ENCODE measurements at regions not wholly inside any gene's neighbourhood (a gene's known extent, or its start where the extent isn't known, plus 50 kb on each side); places are given as distances from the start of the nearest gene placed in this dataset.

DNA sequence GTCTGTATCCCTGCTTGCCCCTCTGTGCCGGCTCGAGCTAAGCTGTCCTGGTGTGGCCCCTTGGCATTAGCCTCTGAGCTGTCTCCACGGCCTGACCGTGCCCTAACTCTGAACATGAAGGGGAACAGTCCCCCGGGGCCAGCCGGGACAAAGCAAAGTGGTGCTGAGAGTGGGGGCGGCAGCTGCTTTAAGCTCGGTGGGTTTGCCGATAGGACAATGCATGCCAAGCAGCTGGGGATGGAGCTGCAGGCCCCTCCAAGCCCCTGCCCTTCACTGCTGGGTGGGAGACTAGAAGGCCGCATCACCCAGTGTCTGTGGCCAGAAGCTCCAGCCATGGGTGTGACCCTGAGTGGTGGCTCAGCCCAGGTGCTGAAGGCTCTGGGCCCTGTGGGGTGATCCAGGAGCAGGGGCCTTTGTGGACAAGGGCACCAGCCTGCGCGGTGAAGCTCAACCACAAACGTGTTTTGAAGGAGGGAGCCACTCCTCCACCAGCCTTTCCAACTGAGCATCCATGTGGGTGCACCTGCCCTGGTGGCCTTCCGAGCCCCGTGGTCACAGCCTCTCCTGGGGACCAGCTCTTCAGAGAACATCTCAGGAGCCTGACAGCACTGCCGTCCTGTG lies 242.5 kb downstream of the ERMARD start:
- H3K27me3 ChIP-seq (ENCODE audit: insufficient read depth) = no peaks in the 10 kb centered on the region
- Mint-ChIP-seq H3K4me1 (0 out of 3 replicates have a peak, but pooled peaks cover 3% of the 10 kb centered on the region), H3K27ac (no peak overlapping the region), H3K36me3 (ENCODE audit: low read depth) (no peaks in the 10 kb centered on the region), H3K9me3 (no peaks in the 10 kb centered on the region), H3K4me3 (no peak overlapping the region), H3K27me3 (ENCODE audit: insufficient read depth, low read depth, poor library complexity) (peaks cover 8% of the 10 kb centered on the region)
- no peaks in the 10 kb centered on the region for H3K36me3 ChIP-seq (ENCODE audit: insufficient read depth)
- no peak overlapping the region for H2AFZ ChIP-seq
- H3K27ac ChIP-seq (ENCODE audit: low read depth) = no peak overlapping the region
- no peak for ATAC-seq
- no peaks in the 10 kb centered on the region for H3K4me1 ChIP-seq (ENCODE audit: insufficient read depth)
- no peak overlapping the region for H3K4me2 ChIP-seq
- no peaks in the 10 kb centered on the region for H4K20me1 ChIP-seq (replicated peaks; ENCODE audit: insufficient read depth)
- TF ChIP-seq, protein P1, sequence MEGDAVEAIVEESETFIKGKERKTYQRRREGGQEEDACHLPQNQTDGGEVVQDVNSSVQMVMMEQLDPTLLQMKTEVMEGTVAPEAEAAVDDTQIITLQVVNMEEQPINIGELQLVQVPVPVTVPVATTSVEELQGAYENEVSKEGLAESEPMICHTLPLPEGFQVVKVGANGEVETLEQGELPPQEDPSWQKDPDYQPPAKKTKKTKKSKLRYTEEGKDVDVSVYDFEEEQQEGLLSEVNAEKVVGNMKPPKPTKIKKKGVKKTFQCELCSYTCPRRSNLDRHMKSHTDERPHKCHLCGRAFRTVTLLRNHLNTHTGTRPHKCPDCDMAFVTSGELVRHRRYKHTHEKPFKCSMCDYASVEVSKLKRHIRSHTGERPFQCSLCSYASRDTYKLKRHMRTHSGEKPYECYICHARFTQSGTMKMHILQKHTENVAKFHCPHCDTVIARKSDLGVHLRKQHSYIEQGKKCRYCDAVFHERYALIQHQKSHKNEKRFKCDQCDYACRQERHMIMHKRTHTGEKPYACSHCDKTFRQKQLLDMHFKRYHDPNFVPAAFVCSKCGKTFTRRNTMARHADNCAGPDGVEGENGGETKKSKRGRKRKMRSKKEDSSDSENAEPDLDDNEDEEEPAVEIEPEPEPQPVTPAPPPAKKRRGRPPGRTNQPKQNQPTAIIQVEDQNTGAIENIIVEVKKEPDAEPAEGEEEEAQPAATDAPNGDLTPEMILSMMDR (conservative IDR thresholded peaks at IDR 0.05; ENCODE audit: low read depth in 2 of 2) = no peak
- TF ChIP-seq, protein P2, sequence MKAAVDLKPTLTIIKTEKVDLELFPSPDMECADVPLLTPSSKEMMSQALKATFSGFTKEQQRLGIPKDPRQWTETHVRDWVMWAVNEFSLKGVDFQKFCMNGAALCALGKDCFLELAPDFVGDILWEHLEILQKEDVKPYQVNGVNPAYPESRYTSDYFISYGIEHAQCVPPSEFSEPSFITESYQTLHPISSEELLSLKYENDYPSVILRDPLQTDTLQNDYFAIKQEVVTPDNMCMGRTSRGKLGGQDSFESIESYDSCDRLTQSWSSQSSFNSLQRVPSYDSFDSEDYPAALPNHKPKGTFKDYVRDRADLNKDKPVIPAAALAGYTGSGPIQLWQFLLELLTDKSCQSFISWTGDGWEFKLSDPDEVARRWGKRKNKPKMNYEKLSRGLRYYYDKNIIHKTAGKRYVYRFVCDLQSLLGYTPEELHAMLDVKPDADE (IDR thresholded peaks at IDR 0.05) = no peak
- TF ChIP-seq POLR2AphosphoS5 (IDR thresholded peaks at IDR 0.05; ENCODE audit: low read depth) (no peak), JUNB (IDR thresholded peaks at IDR 0.05; ENCODE audit: unreplicated experiment) (no peak), ZNF331 (CRISPR knock-in tag; IDR thresholded peaks at IDR 0.05; ENCODE audit: low read depth) (no peak), ZNF114 (CRISPR knock-in tag; IDR thresholded peaks at IDR 0.05) (no peak), CREB1 (CRISPR knock-in tag; IDR thresholded peaks at IDR 0.05; ENCODE audit: low read depth) (no peak), STAT1 (IDR thresholded peaks at IDR 0.05; ENCODE audit: unreplicated experiment) (no peak), EZH2phosphoT487 (IDR thresholded peaks at IDR 0.05; ENCODE audit: unreplicated experiment) (no peak), EZH2 (IDR thresholded peaks at IDR 0.05; ENCODE audit: low read depth, unreplicated experiment) (no peak), NANOG (IDR thresholded peaks at IDR 0.05; ENCODE audit: borderline replicate concordance) (no peak)
- TF ChIP-seq, protein P3, sequence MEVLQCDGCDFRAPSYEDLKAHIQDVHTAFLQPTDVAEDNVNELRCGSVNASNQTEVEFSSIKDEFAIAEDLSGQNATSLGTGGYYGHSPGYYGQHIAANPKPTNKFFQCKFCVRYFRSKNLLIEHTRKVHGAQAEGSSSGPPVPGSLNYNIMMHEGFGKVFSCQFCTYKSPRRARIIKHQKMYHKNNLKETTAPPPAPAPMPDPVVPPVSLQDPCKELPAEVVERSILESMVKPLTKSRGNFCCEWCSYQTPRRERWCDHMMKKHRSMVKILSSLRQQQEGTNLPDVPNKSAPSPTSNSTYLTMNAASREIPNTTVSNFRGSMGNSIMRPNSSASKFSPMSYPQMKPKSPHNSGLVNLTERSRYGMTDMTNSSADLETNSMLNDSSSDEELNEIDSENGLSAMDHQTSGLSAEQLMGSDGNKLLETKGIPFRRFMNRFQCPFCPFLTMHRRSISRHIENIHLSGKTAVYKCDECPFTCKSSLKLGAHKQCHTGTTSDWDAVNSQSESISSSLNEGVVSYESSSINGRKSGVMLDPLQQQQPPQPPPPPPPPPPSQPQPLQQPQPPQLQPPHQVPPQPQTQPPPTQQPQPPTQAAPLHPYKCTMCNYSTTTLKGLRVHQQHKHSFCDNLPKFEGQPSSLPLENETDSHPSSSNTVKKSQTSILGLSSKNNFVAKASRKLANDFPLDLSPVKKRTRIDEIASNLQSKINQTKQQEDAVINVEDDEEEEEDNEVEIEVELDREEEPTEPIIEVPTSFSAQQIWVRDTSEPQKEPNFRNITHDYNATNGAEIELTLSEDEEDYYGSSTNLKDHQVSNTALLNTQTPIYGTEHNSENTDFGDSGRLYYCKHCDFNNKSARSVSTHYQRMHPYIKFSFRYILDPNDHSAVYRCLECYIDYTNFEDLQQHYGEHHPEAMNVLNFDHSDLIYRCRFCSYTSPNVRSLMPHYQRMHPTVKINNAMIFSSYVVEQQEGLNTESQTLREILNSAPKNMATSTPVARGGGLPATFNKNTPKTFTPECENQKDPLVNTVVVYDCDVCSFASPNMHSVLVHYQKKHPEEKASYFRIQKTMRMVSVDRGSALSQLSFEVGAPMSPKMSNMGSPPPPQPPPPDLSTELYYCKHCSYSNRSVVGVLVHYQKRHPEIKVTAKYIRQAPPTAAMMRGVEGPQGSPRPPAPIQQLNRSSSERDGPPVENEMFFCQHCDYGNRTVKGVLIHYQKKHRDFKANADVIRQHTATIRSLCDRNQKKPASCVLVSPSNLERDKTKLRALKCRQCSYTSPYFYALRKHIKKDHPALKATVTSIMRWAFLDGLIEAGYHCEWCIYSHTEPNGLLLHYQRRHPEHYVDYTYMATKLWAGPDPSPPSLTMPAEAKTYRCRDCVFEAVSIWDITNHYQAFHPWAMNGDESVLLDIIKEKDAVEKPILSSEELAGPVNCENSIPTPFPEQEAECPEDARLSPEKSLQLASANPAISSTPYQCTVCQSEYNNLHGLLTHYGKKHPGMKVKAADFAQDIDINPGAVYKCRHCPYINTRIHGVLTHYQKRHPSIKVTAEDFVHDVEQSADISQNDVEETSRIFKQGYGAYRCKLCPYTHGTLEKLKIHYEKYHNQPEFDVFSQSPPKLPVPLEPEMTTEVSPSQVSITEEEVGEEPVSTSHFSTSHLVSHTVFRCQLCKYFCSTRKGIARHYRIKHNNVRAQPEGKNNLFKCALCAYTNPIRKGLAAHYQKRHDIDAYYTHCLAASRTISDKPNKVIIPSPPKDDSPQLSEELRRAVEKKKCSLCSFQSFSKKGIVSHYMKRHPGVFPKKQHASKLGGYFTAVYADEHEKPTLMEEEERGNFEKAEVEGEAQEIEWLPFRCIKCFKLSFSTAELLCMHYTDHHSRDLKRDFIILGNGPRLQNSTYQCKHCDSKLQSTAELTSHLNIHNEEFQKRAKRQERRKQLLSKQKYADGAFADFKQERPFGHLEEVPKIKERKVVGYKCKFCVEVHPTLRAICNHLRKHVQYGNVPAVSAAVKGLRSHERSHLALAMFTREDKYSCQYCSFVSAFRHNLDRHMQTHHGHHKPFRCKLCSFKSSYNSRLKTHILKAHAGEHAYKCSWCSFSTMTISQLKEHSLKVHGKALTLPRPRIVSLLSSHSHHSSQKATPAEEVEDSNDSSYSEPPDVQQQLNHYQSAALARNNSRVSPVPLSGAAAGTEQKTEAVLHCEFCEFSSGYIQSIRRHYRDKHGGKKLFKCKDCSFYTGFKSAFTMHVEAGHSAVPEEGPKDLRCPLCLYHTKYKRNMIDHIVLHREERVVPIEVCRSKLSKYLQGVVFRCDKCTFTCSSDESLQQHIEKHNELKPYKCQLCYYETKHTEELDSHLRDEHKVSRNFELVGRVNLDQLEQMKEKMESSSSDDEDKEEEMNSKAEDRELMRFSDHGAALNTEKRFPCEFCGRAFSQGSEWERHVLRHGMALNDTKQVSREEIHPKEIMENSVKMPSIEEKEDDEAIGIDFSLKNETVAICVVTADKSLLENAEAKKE (CRISPR knock-in tag; IDR thresholded peaks at IDR 0.05) = no peak
- TF ChIP-seq, protein P4, sequence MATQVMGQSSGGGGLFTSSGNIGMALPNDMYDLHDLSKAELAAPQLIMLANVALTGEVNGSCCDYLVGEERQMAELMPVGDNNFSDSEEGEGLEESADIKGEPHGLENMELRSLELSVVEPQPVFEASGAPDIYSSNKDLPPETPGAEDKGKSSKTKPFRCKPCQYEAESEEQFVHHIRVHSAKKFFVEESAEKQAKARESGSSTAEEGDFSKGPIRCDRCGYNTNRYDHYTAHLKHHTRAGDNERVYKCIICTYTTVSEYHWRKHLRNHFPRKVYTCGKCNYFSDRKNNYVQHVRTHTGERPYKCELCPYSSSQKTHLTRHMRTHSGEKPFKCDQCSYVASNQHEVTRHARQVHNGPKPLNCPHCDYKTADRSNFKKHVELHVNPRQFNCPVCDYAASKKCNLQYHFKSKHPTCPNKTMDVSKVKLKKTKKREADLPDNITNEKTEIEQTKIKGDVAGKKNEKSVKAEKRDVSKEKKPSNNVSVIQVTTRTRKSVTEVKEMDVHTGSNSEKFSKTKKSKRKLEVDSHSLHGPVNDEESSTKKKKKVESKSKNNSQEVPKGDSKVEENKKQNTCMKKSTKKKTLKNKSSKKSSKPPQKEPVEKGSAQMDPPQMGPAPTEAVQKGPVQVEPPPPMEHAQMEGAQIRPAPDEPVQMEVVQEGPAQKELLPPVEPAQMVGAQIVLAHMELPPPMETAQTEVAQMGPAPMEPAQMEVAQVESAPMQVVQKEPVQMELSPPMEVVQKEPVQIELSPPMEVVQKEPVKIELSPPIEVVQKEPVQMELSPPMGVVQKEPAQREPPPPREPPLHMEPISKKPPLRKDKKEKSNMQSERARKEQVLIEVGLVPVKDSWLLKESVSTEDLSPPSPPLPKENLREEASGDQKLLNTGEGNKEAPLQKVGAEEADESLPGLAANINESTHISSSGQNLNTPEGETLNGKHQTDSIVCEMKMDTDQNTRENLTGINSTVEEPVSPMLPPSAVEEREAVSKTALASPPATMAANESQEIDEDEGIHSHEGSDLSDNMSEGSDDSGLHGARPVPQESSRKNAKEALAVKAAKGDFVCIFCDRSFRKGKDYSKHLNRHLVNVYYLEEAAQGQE (IDR thresholded peaks at IDR 0.05; ENCODE audit: unreplicated experiment) = no peak
- peaks cover 20% of the 10 kb centered on the region for H3K9me2 ChIP-seq (ENCODE audit: insufficient read depth)
- no peaks in the 10 kb centered on the region for H3F3A ChIP-seq (replicated peaks; ENCODE audit: low read depth)
- H3K4me3 ChIP-seq = no peak overlapping the region
- DNase-seq (ENCODE audit: low spot score) = no peak
- no peaks in the 10 kb centered on the region for H3K79me2 ChIP-seq (replicated peaks; ENCODE audit: insufficient read depth)

Data from GM23338 (cell line).